Astrocyte (in vitro differentiated cells and primary cell): ENCODE measurements at regions not wholly inside any gene's neighbourhood (a gene's known extent, or its start where the extent isn't known, plus 50 kb on each side); places are given as distances from the start of the nearest gene placed in this dataset.
A peak's percentile ranks its signal among the peaks of the same experiment; 100 is the strongest.

ENCODE experiments used
- DNase-seq: peaks from one replicate; pipeline ENCODE4 v3.0.0-alpha.2; 2010; ENCODE audit warnings: low read depth
- FAIRE-seq: peaks from 2 replicates; lab custom pipeline; 2011; peaks lifted over from hg19 to GRCh38; lab: Jason Lieb, UNC
- H2AFZ ChIP-seq: 2 replicates; pipeline ENCODE4 v1.6.0; 2012; ENCODE audit warnings: low read depth, low read length, inconsistent platforms
- H3K27ac ChIP-seq: 2 replicates; pipeline ENCODE4 v1.5.1; 2011; ENCODE audit warnings: low read depth, low read length, inconsistent platforms
- H3K27me3 ChIP-seq: 2 replicates; pipeline ENCODE4 v1.6.0; 2011; ENCODE audit warnings: low read length, inconsistent platforms; ENCODE audit not compliant: insufficient read depth
- H3K36me3 ChIP-seq: 2 replicates; pipeline ENCODE4 v1.5.1; 2011; ENCODE audit warnings: low read length, inconsistent platforms; ENCODE audit not compliant: insufficient read depth
- H3K4me1 ChIP-seq: 2 replicates; pipeline ENCODE4 v1.5.1; 2011; ENCODE audit warnings: low read length, inconsistent platforms; ENCODE audit not compliant: insufficient read depth
- H3K4me2 ChIP-seq: 2 replicates; pipeline ENCODE4 v1.6.0; 2012; ENCODE audit warnings: low read length, inconsistent platforms
- H3K4me3 ChIP-seq: 2 replicates; pipeline ENCODE4 v1.5.1; 2011; ENCODE audit warnings: low read depth, mild to moderate bottlenecking, low read length, inconsistent platforms; ENCODE audit not compliant: insufficient read depth
- H3K79me2 ChIP-seq: 2 replicates; pipeline ENCODE4 v1.6.0; 2012; ENCODE audit warnings: mild to moderate bottlenecking, low read length, inconsistent platforms; ENCODE audit not compliant: insufficient read depth
- H3K9ac ChIP-seq: 2 replicates; pipeline ENCODE4 v1.6.0; 2012; ENCODE audit warnings: mild to moderate bottlenecking, low read length, inconsistent platforms
- H3K9me3 ChIP-seq: 2 replicates; pipeline ENCODE4 v1.5.1; 2012; ENCODE audit warnings: low read depth, mild to moderate bottlenecking, low read length, inconsistent platforms; ENCODE audit not compliant: insufficient read depth
- H4K20me1 ChIP-seq: 2 replicates; pipeline ENCODE4 v1.6.0; 2012; ENCODE audit warnings: low read length, inconsistent platforms; ENCODE audit not compliant: insufficient read depth
- H3K27ac Mint-ChIP-seq: one replicate; pipeline ENCODE4 v1.8.0; 2021; ENCODE audit warnings: mild to moderate bottlenecking, mixed read lengths; ENCODE audit not compliant: unreplicated experiment
- H3K27me3 Mint-ChIP-seq: one replicate; pipeline ENCODE4 v1.8.0; 2021; ENCODE audit warnings: low read depth, mixed read lengths; ENCODE audit not compliant: unreplicated experiment
- H3K36me3 Mint-ChIP-seq: one replicate; pipeline ENCODE4 v1.8.0; 2021; ENCODE audit warnings: low read depth, mixed read lengths; ENCODE audit not compliant: unreplicated experiment
- H3K4me1 Mint-ChIP-seq: one replicate; pipeline ENCODE4 v1.8.0; 2021; ENCODE audit warnings: low read depth, mixed read lengths; ENCODE audit not compliant: unreplicated experiment
- H3K4me3 Mint-ChIP-seq: one replicate; pipeline ENCODE4 v1.8.0; 2021; ENCODE audit warnings: mild to moderate bottlenecking, moderate library complexity, mixed read lengths; ENCODE audit not compliant: unreplicated experiment
- H3K9me3 Mint-ChIP-seq: one replicate; pipeline ENCODE4 v1.8.0; 2021; ENCODE audit warnings: mild to moderate bottlenecking, mixed read lengths; ENCODE audit not compliant: unreplicated experiment
- CTCF ChIP-seq: IDR thresholded peaks from 2 replicates; pipeline ENCODE4 v1.5.1; 2011; ENCODE audit warnings: low read depth, mild to moderate bottlenecking, inconsistent platforms, low read length, moderate library complexity; ENCODE audit not compliant: insufficient read depth
- EZH2 ChIP-seq: IDR thresholded peaks from 2 replicates; pipeline ENCODE4 v1.6.1; 2012; ENCODE audit warnings: mild to moderate bottlenecking, low read length, inconsistent platforms; ENCODE audit not compliant: insufficient read depth

GRCh38 chr6:137705160-137706082 is 161.6 kb upstream of the TNFAIP3 start:
- peak; percentile 18 for DNase-seq
- Mint-ChIP-seq H3K27ac (peak overlapping the region; percentile 41), H3K9me3 (no peaks in the 10 kb centered on the region), H3K27me3 (no peaks in the 10 kb centered on the region), H3K4me3 (no peak overlapping the region), H3K36me3 (no peaks in the 10 kb centered on the region), H3K4me1 (peaks cover 1% of the 10 kb centered on the region)
- Histone ChIP-seq H3K36me3 (no peaks in the 10 kb centered on the region), H3K79me2 (no peaks in the 10 kb centered on the region), H3K9me3 (no peaks in the 10 kb centered on the region), H4K20me1 (no peaks in the 10 kb centered on the region), H3K9ac (no peak overlapping the region), H3K27ac (no peak overlapping the region), H3K4me3 (no peak overlapping the region), H2AFZ (no peak overlapping the region), H3K4me2 (no peak overlapping the region), H3K4me1 (peaks cover 4% of the 10 kb centered on the region), H3K27me3 (no peaks in the 10 kb centered on the region)
- no peak for TF ChIP-seq EZH2
- TF ChIP-seq CTCF = peak; percentile 94
- FAIRE-seq = no peak

- FAIRE-seq = no peak
- Histone ChIP-seq H3K27me3 (no peaks in the 10 kb centered on the region), H3K9me3 (no peaks in the 10 kb centered on the region), H3K4me2 (no peak overlapping the region), H3K9ac (no peak overlapping the region), H4K20me1 (no peaks in the 10 kb centered on the region), H3K4me1 (peaks cover 4% of the 10 kb centered on the region), H3K36me3 (no peaks in the 10 kb centered on the region), H2AFZ (no peak overlapping the region), H3K4me3 (no peak overlapping the region), H3K27ac (no peak overlapping the region), H3K79me2 (no peaks in the 10 kb centered on the region)
- Mint-ChIP-seq H3K36me3 (no peaks in the 10 kb centered on the region), H3K4me3 (no peak overlapping the region), H3K9me3 (no peaks in the 10 kb centered on the region), H3K27ac (no peak overlapping the region), H3K4me1 (peaks cover 1% of the 10 kb centered on the region), H3K27me3 (no peaks in the 10 kb centered on the region)
- TF ChIP-seq CTCF (no peak), EZH2 (no peak)
- DNase-seq = no peak
Measured at GRCh38 chr6:137706083-137706750, 160.8 kb upstream of the TNFAIP3 start.
